Fibroblast of pulmonary artery (primary cell): ENCODE measurements at regions not wholly inside any gene's neighbourhood (a gene's known extent, or its start where the extent isn't known, plus 50 kb on each side); places are given as distances from the start of the nearest gene placed in this dataset.

Source experiments
- DNase-seq: peaks from one replicate; pipeline ENCODE4 v3.0.0-alpha.2; 2010; ENCODE audit warnings: low read depth
- H3K4me3 ChIP-seq: replicated peaks from 2 replicates; pipeline ENCODE4 v1.5.1; 2011; ENCODE audit warnings: low read depth, mild to moderate bottlenecking, control low read depth, low read length, moderate library complexity
- CTCF ChIP-seq: IDR thresholded peaks from 2 replicates; pipeline ENCODE4 v1.5.1; 2011; ENCODE audit warnings: mild to moderate bottlenecking, control low read depth, low read length, inconsistent platforms; ENCODE audit errors: missing control alignments

GRCh38 chr12:63321373-63321772, 170.4 kb upstream of the AVPR1A start:
- no peak for DNase-seq
- H3K4me3 ChIP-seq: no peak overlapping the region
- no peak for TF ChIP-seq CTCF

GRCh38 chr12:63319936-63320633, 169.1 kb upstream of the AVPR1A start:
- no peak for DNase-seq
- no peak overlapping the region for H3K4me3 ChIP-seq
- TF ChIP-seq CTCF: no peak

GRCh38 chr12:63319386-63319785, 168.4 kb upstream of the AVPR1A start:
- no peak overlapping the region for H3K4me3 ChIP-seq
- TF ChIP-seq CTCF: no peak
- no peak for DNase-seq

- H3K4me3 ChIP-seq: no peak overlapping the region
- DNase-seq: no peak
- TF ChIP-seq CTCF: no peak
Measured at GRCh38 chr12:63318933-63319332, 167.9 kb upstream of the AVPR1A start.

GRCh38 chr12:63318313-63318712, 167.3 kb upstream of the AVPR1A start:
- no peak overlapping the region for H3K4me3 ChIP-seq
- no peak for DNase-seq
- no peak for TF ChIP-seq CTCF

GRCh38 chr12:63317880-63318279, 166.9 kb upstream of the AVPR1A start:
- no peak for TF ChIP-seq CTCF
- DNase-seq: no peak
- H3K4me3 ChIP-seq: no peak overlapping the region

GRCh38 chr12:63317286-63317846, 166.4 kb upstream of the AVPR1A start:
- H3K4me3 ChIP-seq: no peak overlapping the region
- no peak for TF ChIP-seq CTCF
- no peak for DNase-seq
